ENCODE measurements at regions not wholly inside any gene's neighbourhood (a gene's known extent, or its start where the extent isn't known, plus 50 kb on each side); places are given as distances from the start of the nearest gene placed in this dataset.

- peak overlapping the region; percentile 45 for H2AFZ ChIP-seq (ENCODE audit: low read depth, low read length)
These were observed 254.2 kb downstream of the EBLN2 start for GRCh38 chr3:73315706-73316105.

DNA sequence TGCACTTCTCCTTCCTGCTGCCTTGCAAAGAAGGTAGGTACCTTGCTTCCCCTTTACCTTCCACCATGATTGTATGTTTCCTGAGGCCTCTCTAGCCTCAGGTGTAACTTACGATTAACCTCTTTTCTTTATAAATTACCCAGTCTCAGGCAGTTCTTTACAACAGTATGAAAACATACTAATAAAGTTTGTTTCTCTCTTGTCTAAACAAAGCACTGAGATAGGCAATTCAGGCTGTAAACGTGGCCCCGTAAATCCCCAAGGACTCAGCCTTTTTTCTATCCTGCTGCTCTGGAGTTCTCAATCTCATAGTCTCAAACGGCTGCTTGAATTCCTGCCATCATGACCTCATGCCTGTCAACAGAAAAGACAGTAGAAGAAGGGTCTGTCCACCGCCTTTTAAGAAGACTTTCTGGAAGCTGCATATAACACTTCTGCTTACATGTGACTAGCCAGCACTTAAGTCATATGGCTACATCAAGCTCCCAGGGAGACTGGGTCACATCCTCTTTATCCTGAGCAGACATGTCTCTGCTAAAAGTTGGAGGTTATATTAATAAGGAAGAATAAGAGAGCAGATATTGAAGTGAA is 257.8 kb downstream of the EBLN2 start:
- Histone ChIP-seq H3K79me2 (ENCODE audit: insufficient read depth, low read length) (no peaks in the 10 kb centered on the region), H3K36me3 (ENCODE audit: insufficient read depth, low read length) (no peaks in the 10 kb centered on the region), H2AFZ (ENCODE audit: low read depth, low read length) (no peak overlapping the region), H3K9me3 (ENCODE audit: insufficient read depth, low read depth, low read length) (no peaks in the 10 kb centered on the region), H3K27ac (ENCODE audit: low read depth, low read length) (no peak overlapping the region), H3K9ac (ENCODE audit: low read length) (no peak overlapping the region), H3K27me3 (ENCODE audit: insufficient read depth, low read length) (no peaks in the 10 kb centered on the region), H4K20me1 (ENCODE audit: insufficient read depth, low read length) (no peaks in the 10 kb centered on the region), H3K4me1 (ENCODE audit: insufficient read depth, low read length) (no peaks in the 10 kb centered on the region), H3K4me3 (ENCODE audit: insufficient read depth, low read depth, low read length) (no peak overlapping the region), H3K4me2 (ENCODE audit: low read length) (no peak overlapping the region)
- DNase-seq (ENCODE audit: low read depth): no peak
- Mint-ChIP-seq H3K36me3 (ENCODE audit: low read depth, unreplicated experiment) (no peaks in the 10 kb centered on the region), H3K4me3 (ENCODE audit: unreplicated experiment) (no peak overlapping the region), H3K9me3 (ENCODE audit: unreplicated experiment) (no peaks in the 10 kb centered on the region), H3K27ac (ENCODE audit: unreplicated experiment) (no peak overlapping the region), H3K4me1 (ENCODE audit: low read depth, unreplicated experiment) (peaks cover 2% of the 10 kb centered on the region), H3K27me3 (ENCODE audit: low read depth, unreplicated experiment) (peaks cover 2% of the 10 kb centered on the region)
- no peak for TF ChIP-seq EZH2 (IDR thresholded peaks at IDR 0.05; ENCODE audit: insufficient read depth, low read length)
- FAIRE-seq: no peak

More at GRCh38 chr3:73315706-73316105, 254.2 kb downstream of the EBLN2 start:
- Histone ChIP-seq H3K4me2 (ENCODE audit: low read length) (no peak overlapping the region), H3K4me1 (ENCODE audit: insufficient read depth, low read length) (no peaks in the 10 kb centered on the region), H3K36me3 (ENCODE audit: insufficient read depth, low read length) (no peaks in the 10 kb centered on the region), H3K9ac (ENCODE audit: low read length) (no peak overlapping the region), H4K20me1 (ENCODE audit: insufficient read depth, low read length) (no peaks in the 10 kb centered on the region), H3K27me3 (ENCODE audit: insufficient read depth, low read length) (no peaks in the 10 kb centered on the region), H3K79me2 (ENCODE audit: insufficient read depth, low read length) (no peaks in the 10 kb centered on the region), H3K4me3 (ENCODE audit: insufficient read depth, low read depth, low read length) (no peak overlapping the region), H3K27ac (ENCODE audit: low read depth, low read length) (no peak overlapping the region), H3K9me3 (ENCODE audit: insufficient read depth, low read depth, low read length) (no peaks in the 10 kb centered on the region)
- FAIRE-seq (no peak), DNase-seq (ENCODE audit: low read depth) (no peak)
- Mint-ChIP-seq H3K9me3 (ENCODE audit: unreplicated experiment) (no peaks in the 10 kb centered on the region), H3K4me1 (ENCODE audit: low read depth, unreplicated experiment) (peaks cover 2% of the 10 kb centered on the region), H3K36me3 (ENCODE audit: low read depth, unreplicated experiment) (no peaks in the 10 kb centered on the region), H3K27me3 (ENCODE audit: low read depth, unreplicated experiment) (peaks cover 2% of the 10 kb centered on the region), H3K4me3 (ENCODE audit: unreplicated experiment) (no peak overlapping the region), H3K27ac (ENCODE audit: unreplicated experiment) (no peak overlapping the region)
- TF ChIP-seq, protein P1, sequence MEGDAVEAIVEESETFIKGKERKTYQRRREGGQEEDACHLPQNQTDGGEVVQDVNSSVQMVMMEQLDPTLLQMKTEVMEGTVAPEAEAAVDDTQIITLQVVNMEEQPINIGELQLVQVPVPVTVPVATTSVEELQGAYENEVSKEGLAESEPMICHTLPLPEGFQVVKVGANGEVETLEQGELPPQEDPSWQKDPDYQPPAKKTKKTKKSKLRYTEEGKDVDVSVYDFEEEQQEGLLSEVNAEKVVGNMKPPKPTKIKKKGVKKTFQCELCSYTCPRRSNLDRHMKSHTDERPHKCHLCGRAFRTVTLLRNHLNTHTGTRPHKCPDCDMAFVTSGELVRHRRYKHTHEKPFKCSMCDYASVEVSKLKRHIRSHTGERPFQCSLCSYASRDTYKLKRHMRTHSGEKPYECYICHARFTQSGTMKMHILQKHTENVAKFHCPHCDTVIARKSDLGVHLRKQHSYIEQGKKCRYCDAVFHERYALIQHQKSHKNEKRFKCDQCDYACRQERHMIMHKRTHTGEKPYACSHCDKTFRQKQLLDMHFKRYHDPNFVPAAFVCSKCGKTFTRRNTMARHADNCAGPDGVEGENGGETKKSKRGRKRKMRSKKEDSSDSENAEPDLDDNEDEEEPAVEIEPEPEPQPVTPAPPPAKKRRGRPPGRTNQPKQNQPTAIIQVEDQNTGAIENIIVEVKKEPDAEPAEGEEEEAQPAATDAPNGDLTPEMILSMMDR (IDR thresholded peaks at IDR 0.05; ENCODE audit: insufficient read depth, low read depth, low read length): no peak
- TF ChIP-seq EZH2 (IDR thresholded peaks at IDR 0.05; ENCODE audit: insufficient read depth, low read length): no peak

- Histone ChIP-seq H2AFZ (ENCODE audit: low read depth, low read length) (no peak overlapping the region), H3K4me2 (ENCODE audit: low read length) (no peak overlapping the region), H3K36me3 (ENCODE audit: insufficient read depth, low read length) (no peaks in the 10 kb centered on the region), H3K9me3 (ENCODE audit: insufficient read depth, low read depth, low read length) (no peaks in the 10 kb centered on the region), H3K4me1 (ENCODE audit: insufficient read depth, low read length) (no peaks in the 10 kb centered on the region), H3K27me3 (ENCODE audit: insufficient read depth, low read length) (no peaks in the 10 kb centered on the region), H3K4me3 (ENCODE audit: insufficient read depth, low read depth, low read length) (no peak overlapping the region), H3K79me2 (ENCODE audit: insufficient read depth, low read length) (no peaks in the 10 kb centered on the region), H3K27ac (ENCODE audit: low read depth, low read length) (no peak overlapping the region), H3K9ac (ENCODE audit: low read length) (no peak overlapping the region), H4K20me1 (ENCODE audit: insufficient read depth, low read length) (no peaks in the 10 kb centered on the region)
- H3K27ac Mint-ChIP-seq (ENCODE audit: unreplicated experiment): no peak overlapping the region
- H3K4me1 Mint-ChIP-seq (ENCODE audit: low read depth, unreplicated experiment): peaks cover 2% of the 10 kb centered on the region
- no peaks in the 10 kb centered on the region for H3K36me3 Mint-ChIP-seq (ENCODE audit: low read depth, unreplicated experiment)
- no peaks in the 10 kb centered on the region for H3K27me3 Mint-ChIP-seq (ENCODE audit: low read depth, unreplicated experiment)
- H3K9me3 Mint-ChIP-seq (ENCODE audit: unreplicated experiment): no peaks in the 10 kb centered on the region
- no peak for FAIRE-seq
- H3K4me3 Mint-ChIP-seq (ENCODE audit: unreplicated experiment): no peak overlapping the region
- DNase-seq (ENCODE audit: low read depth): no peak
- TF ChIP-seq, protein P1 (IDR thresholded peaks at IDR 0.05; ENCODE audit: insufficient read depth, low read depth, low read length): no peak
- TF ChIP-seq EZH2 (IDR thresholded peaks at IDR 0.05; ENCODE audit: insufficient read depth, low read length): no peak
These were observed 260.0 kb downstream of the EBLN2 start for GRCh38 chr3:73321286-73321999.
